ENCODE measurements at regions not wholly inside any gene's neighbourhood (a gene's known extent, or its start where the extent isn't known, plus 50 kb on each side); places are given as distances from the start of the nearest gene placed in this dataset.
"Not testable (repeated sequence)": the region's sequence is repeated elsewhere in the genome, so short reads cannot be mapped to it uniquely, and the experiment has no call there.

DNA sequence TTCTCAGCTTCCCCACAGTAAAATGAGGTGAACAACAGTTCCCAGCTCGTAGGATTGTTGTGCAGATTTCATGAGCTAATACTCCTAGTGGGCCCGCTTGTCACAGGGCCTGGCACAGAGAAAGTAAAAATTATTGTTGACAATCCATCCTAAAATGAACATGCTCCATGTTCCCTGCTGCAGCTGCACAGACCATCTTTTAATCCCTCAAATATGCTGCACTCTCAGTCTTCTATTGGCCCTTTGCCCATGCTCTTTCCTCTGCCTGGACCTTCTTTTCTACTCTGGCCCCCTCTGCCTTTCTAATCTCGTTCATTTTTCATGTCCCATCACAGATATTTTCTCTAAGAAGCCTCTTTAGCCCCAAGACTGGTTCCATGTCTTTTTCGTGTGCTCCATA is 117.7 kb upstream of the NR3C1 start:
- no peak for DNase-seq

GRCh38 chr5:143519215-143519614 is 115.7 kb upstream of the NR3C1 start:
- not testable (repeated sequence) for DNase-seq

GRCh38 chr5:143517824-143518223 is 114.3 kb upstream of the NR3C1 start:
- not testable (repeated sequence) for DNase-seq

DNA sequence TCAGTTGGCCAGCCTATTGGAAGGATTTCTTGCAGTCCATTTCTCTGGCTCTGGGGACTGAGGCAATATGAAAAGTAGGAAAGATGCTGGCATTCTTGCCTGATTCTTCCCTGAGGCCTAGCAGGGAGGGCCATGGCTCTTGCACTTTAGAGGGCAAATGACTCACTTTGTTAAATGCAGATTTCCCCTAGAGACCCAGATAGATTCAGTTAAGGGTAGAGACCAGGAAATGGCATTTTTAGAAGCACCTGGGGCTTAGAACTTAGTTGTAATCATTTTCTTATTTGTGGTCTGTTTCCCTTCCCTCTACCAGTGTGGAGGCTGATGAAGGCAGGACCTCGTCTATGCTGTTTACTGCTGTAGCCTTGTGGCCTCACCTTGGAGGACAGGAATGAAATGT is 112.8 kb upstream of the NR3C1 start:
- no peak for DNase-seq

DNA sequence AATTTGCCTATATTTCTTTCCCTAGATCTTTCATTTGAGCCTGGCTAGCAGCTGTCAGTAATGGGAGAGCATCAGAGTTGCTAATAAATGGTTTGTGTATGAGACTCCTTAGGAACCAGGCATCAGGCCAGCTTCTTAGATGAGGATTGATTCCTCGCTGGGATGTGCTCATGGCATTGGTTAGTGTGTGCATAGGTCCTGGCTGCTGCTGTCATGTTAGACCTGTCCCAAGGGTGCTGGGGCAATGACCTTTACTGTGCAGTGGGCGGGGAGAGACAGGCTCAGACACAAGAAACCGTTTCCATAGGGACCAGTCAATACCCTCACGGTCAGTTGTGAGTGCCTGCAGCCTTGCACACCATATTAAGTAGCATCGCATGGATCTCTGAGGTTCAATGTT is 112.3 kb upstream of the NR3C1 start:
- DNase-seq: peak; percentile 84

DNA sequence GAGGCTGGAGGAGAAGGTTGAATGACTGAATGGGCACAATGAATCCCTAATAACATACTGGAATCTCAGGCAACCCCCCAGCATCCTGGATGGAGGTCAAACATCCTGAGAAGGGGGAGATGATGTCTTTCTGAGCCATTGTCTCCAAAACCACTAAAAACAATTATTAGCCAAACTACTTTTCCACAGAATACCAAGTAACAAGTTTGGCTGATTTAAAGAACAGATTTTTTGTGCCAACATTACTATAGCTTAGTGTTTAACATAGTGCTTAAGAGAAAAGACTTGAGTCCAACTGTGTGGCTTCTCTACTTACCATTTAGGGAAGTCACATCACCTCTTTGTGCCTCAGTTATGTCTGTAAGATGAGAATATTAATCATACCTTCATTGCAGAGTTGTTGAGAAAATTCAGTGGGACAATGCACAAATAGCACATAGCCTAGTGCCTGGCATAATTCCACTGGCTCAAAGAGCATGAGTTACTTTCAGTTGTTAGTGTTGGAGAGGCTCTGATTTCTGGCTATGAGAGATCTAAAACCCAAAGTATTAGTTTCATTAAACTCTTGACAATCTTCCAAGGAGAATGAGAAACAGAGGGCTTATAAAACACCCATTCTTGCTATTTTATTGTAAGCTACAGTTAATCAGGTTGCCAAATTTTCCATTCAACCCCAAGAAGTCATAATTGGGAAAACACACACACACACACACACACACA is 111.3 kb upstream of the NR3C1 start:
- peak; percentile 63 for DNase-seq

GRCh38 chr5:143513720-143514119 is 110.2 kb upstream of the NR3C1 start:
- DNase-seq: no peak

GRCh38 chr5:143511736-143512135 is 108.2 kb upstream of the NR3C1 start:
- DNase-seq: no peak

GRCh38 chr5:143509758-143510221 is 106.3 kb upstream of the NR3C1 start:
- DNase-seq: no peak

- no peak for DNase-seq
These were observed 103.5 kb upstream of the NR3C1 start for GRCh38 chr5:143506836-143507552.

- DNase-seq: no peak
These were observed 102.4 kb upstream of the NR3C1 start for GRCh38 chr5:143505934-143506333.

DNA sequence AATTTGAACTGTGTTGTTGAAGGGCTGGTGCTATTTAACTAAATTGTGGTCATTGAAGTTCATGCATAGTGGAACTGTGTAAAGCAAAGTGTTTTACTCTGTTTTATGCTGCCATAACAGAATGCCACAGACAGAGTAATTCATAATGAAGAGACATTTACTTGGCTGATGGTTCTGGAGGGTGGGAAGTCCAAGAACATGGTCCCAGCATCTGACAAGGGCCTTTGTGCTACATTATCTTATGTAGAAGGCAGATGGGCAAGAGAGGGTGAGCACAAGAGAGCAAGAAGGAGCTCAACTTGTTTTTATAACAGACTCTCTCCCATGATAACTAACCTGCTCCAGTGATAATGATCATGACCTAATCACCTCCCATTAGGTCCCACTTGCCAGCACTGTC is 101.9 kb upstream of the NR3C1 start:
- DNase-seq: no peak

GRCh38 chr5:143501310-143502044 is 98.0 kb upstream of the NR3C1 start:
- DNase-seq: peak; percentile 40

DNA sequence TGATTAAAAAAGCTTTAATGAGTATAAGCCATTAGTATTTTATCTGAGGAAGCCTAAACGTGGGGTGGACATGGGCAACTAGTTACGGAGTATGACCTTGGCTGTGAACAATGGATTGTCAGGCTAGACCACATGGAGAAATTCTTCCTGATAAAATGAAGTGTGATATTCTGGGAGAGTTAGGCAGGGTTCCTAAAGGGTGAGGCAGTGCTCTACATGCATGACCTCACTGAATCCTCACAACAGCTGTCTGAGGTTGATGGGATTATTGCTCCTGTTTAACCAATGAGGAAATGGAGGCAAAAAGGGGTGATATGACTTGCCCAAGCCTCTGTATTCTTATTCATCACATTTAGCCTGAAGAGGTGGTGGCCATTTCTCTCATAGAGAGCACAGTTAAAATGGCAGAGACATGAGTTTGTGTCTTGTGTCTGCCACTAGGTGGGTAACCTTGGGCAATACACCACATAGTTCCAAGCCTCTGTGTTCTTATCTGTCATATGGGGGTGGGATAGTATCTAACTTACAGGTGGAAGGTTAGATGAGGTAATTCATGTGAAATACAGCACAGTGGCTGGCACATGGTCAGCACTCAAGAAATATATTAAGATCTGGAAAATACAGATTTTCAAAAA is 96.1 kb upstream of the NR3C1 start:
- no peak for DNase-seq

DNA sequence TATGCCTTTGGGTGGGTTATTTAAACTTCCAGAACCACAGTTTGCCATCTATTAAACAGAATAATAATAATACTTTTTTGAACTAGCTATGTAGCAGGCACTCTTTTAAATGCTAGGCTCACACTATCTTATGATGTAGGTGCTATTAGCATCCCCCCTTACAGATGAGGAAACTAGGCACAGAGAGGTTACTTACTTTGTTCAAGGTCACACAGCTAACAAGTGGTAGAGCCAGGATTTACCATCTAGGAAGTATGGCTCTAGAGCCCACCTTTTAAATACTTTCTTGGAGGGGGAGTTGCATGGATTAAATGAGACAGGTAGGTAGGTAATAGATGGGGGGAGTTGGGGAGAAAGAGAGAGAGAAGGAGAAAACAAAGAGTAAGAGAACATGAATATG is 95.3 kb upstream of the NR3C1 start:
- no peak for DNase-seq

- DNase-seq: no peak
These were observed 94.3 kb upstream of the NR3C1 start for GRCh38 chr5:143497749-143498148.

DNA sequence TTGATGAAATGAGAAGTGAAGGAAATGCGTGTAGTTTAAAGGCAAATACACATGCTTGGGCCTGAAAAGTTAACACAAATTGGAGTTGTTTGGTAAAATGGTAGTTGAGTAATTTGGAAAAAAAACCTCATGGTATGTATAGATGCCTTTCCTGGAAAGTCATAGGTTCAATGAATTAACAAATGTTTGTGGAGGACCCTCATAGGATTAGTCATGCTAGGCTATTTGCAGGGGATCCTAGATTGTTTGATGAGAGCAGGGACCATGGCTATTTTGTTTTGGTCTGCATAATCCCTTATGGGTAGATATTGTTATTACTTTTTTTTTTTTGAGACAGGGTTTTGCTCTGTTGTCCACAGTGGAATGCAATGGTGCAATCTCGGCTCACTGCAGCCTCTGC is 93.5 kb upstream of the NR3C1 start:
- no peak for DNase-seq

DNA sequence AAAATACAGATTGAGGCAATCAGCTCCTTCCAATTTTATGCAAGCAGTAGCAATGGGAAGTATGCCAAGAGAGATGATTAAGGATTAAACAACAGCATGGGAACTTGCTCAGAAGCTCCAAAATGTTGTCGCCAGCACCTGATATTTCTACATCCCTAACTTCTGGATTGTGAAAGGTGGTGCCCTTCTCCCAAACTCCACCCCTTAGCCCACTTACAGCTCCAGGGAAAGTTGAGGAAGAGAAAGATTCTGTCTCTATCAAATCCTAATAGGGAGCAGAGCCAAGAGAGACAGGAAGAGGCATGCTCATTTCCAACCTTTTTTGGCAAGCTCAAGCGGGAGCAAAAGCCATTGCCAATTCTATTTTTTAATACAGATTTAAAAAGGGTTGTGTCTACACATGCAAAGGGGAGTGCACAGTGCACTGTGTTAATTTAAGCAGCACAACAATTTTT is 92.4 kb upstream of the NR3C1 start:
- peak; percentile 65 for DNase-seq

DNA sequence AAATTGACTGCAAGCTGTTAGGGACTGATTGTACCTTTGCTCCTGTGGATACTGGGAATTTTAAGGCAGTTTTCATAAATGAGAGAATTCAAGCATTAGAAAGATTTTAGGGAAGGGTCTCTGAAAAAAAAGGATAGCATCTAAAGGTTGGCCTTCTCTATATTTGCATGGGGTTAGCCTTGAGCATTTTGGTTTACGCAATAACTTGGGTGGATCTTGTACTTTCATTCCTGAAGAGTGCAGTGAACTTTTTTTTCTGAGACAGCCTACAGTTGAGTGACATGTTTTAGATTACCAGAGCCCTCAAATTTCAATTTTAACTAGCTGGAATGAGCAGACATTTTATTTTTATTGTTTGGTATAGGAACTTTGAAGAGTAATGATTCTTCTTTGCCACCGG is 91.6 kb upstream of the NR3C1 start:
- no peak for DNase-seq

- no peak for DNase-seq
These were observed 91.1 kb upstream of the NR3C1 start for GRCh38 chr5:143494595-143494994.

- DNase-seq: no peak
These were observed 90.7 kb upstream of the NR3C1 start for GRCh38 chr5:143494162-143494561.

DNA sequence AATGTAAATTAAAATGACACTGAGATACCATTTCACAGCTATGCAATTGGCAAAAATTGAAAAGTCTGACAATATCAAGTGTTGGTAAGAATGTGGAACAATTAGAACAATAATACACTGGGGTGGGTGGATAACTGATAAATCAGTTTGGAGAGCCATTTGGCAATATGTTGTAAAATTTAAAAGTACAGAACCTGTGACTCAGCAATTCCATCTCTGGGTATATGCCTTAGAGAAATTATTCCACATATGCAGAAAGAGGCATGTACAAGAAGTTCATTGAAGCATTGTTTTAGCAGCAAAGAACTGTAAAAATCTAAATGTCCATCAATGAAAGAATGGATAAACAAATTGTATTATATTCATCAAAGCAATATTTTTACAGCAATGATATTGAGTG is 89.3 kb upstream of the NR3C1 start:
- DNase-seq: no peak

GRCh38 chr5:143491646-143492045 is 88.2 kb upstream of the NR3C1 start:
- DNase-seq: no peak
